GM18867 (cell line): ENCODE measurements at regions not wholly inside any gene's neighbourhood (a gene's known extent, or its start where the extent isn't known, plus 50 kb on each side); places are given as distances from the start of the nearest gene placed in this dataset.

Experiments
- ATAC-seq: cut with Tn5 transposase; IDR thresholded peaks from one replicate; pipeline ENCODE4 v1.9.1; 2021; ENCODE audit warnings: mild to moderate bottlenecking, moderate library complexity; ENCODE audit not compliant: unreplicated experiment

- ATAC-seq: no peak
These were observed 1691.5 kb downstream of the MAT2B start for GRCh38 chr5:165196961-165197360.

DNA sequence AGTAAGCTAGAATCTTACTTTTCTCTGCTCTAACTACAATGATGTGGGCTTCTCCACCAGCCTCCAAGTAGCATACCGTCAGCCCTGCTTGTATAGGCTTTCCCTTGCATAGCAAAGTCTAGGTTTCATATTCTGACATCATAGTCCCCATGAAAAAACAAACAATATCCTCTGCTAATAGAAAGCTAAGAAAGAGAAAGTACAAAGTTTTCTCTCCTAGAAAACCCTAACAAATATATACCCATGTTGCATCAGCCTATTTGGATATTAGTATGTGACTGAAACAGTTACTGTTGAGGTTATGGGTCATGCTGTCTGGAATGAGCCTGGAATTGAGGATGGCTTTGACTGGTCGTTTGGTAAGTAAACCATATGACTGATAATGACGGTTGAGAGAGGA lies 1696.0 kb downstream of the MAT2B start:
- ATAC-seq: no peak

- no peak for ATAC-seq
These were observed 1696.5 kb downstream of the MAT2B start for GRCh38 chr5:165201771-165202518.

DNA sequence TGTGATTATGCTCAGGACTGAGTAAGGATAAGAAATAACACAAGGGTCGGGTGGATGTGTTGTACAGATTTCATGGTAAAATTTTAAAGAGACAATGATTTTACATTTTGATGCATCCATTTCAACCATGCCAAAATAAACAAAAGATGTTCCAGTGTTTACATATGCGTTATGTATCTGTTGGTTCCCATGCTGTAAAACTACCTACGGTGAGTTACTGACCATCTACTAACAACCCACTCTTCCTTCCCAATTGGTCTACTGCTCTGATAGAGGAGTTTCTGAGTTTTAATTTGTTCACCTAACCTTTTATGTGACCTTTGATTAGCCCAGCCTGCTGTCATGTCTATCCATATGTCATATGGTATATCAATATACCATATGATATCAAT lies 1697.1 kb downstream of the MAT2B start:
- ATAC-seq: no peak

DNA sequence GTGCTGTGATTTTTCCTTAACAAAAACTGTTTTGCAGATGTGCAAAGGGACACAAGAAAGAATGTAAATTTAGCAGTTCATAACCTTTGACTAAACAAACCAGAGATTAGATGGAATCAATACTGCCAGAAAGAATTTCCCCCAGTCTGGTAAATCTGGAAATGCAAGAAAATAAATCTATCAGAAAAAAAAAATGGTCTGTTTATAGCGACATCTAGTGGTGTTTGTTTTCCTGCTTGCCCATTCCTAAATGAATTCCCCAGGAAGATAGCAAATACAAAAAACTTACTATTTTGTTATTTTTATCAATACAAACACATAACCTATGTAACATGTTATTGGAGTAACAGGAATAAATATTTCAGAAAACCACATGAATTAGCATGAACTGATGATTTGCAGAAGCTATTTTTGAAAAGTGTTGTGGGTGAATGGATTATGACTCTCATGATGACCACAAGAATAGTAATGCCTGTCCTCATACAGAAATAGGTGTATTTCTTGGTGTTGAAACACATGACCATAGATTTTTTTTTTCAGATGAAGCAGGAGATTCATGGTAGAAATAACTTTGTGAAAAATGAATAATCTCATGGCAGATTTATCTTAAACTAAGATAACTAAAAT lies 1703.8 kb downstream of the MAT2B start:
- no peak for ATAC-seq

- no peak for ATAC-seq
These were observed 1719.1 kb downstream of the MAT2B start for GRCh38 chr5:165224366-165225045.

DNA sequence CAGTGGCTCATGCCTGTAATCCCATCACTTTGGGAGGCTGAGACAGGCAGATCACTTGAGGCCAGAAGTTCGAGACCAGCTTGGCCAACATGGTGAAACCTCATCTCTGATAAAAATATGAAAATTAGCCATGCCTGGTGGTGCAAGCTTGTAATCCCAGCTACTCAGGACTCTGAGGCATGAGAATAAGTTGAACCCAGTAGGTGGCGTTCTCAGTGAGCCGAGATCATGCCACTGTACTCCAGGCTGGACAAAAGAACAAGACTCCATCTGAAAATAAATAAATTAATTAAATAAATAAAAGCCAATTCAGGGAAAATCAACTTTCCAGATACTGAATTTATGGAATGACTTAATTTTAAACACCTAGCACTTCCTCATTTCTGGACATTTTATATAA lies 1722.1 kb downstream of the MAT2B start:
- ATAC-seq: no peak

DNA sequence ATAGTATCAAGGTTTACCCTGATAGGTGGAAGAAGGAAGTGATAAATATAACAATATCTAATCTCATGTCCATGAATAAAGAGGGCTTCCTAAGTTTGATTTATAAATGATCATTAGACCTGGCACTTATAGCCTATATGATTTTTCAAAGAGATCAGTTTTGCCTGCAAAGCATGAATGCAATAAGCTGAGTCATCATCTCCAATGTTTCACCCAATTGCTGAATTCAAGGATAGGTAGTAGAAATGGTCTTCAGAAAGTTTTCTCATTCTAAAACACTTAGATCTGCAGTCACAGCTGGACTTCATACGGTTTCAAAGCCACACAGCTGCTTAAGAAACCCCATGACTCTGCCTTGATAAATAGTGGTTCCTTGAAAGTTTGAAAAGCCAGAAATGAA lies 1722.8 kb downstream of the MAT2B start:
- ATAC-seq: no peak

- no peak for ATAC-seq
These were observed 1726.5 kb downstream of the MAT2B start for GRCh38 chr5:165231821-165232508.

GRCh38 chr5:165232509-165233028 lies 1727.2 kb downstream of the MAT2B start:
- ATAC-seq: no peak

DNA sequence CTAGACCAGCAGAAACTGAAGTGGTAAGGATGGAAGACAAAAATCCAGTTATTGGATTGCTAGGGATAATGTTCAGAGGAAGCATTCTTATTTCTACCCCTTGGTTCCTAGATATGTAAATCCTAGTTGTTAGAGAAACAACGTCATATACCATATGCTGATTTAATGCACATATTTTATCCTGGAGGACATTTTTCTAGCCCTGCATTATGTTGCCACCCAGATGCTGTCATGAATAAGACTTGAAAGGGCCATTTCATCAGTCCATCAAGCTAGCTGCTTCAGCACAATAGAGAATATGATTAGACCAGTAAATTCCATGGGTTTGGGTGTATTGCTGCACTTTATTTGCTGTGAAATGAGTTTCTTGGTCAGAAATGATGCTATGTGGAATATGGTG lies 1736.4 kb downstream of the MAT2B start:
- ATAC-seq: no peak

DNA sequence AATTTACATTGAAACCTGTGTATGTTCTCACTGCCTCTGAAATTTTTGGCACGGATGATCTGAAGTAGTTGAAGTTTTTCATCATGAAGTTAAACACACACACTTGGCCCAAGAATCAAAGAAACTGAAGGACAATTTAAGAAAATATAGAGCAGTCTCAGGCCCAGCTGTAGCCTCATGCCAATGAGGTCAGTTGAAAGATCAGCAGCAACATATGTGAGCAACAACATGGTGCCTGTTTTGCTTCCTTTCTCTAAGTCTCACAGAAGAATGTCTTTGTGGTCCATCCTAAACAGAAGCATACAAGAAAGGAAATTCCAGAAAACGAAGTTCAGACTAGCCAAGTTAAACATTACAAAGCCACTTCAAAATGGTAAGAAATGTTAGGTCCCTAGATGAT lies 1737.2 kb downstream of the MAT2B start:
- no peak for ATAC-seq

DNA sequence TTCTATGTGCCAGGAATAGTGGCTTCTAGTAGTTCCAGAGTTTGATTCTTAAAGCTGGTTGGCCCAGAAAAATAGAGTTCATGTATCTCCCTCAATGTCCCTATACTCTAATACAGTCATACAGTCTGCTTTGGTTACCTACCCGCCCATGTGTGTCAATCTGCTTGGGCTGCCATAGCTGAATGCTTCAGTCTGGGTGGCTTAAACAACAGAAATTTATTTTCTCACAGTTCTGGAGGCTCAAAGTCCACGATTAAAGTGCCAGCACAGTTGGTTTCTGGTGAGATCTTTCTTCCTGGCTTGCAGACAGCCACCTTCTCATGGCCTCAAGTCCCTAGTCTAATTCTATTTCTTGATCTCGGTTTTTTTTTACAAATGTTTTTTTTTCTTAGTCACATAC lies 1739.0 kb downstream of the MAT2B start:
- no peak for ATAC-seq

DNA sequence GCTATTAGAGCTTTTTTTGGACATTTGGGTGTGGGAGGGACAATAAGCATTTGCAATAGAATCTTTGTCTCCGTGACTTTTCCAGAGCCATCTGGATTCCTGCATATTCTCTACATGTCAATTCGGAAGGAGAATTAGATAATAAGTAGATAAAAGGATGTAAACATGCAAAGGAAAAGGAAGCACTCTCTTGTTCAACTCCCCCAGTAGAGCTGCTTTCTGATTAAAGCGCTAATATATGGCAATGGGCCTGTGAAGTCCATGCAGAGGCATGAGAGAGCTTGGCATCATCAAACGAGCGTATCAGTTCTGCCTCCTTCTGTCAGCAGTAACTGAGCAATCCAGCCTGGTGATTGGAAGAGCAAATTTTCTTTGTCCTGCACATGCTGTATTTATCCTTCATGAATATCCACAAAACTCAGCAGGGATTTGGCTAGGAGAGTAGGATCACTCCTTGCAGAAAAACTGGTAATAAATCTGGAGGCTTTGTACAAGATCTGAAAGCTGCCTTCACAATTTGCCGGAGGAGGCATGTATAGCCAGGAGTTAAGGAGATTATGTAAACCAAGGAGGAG lies 1752.9 kb downstream of the MAT2B start:
- ATAC-seq: no peak

DNA sequence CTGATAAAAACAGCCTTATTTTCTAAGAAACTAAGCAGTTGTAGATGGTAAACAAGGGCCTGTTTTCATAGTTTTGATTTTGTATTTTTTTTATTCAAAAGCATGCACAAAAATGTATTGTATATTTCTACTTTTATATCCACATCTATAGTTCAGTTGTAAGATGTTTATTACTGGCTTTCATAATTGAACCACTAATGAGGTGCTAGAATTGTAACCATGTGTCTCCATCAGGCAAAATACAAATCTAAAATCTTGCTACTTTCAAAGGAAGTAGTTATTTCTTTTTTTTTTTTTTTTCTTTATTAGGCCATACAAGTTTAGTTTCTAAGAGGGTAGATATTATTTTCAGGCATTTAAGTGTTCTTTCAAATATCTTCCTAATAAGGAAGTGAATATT lies 1755.0 kb downstream of the MAT2B start:
- no peak for ATAC-seq

- ATAC-seq: no peak
These were observed 1758.1 kb downstream of the MAT2B start for GRCh38 chr5:165263536-165263935.

DNA sequence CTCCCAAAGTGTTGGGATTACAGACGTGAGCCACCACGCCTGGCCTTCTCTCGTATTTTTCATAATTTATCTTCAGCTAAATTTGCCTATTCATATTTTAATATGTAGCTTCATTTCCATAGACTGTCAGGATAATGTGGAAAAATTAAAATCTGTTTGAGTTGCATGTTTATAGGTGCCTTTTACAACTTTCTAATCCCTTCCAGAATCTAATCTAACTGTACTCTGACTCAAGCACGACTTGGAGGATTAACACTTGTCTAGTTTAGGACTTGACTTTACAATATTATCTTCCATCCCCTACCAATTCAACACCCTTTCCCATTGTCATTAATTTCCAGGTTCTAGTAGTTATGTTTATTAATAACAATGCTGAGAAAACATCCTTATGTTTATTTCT lies 1761.5 kb downstream of the MAT2B start:
- no peak for ATAC-seq

DNA sequence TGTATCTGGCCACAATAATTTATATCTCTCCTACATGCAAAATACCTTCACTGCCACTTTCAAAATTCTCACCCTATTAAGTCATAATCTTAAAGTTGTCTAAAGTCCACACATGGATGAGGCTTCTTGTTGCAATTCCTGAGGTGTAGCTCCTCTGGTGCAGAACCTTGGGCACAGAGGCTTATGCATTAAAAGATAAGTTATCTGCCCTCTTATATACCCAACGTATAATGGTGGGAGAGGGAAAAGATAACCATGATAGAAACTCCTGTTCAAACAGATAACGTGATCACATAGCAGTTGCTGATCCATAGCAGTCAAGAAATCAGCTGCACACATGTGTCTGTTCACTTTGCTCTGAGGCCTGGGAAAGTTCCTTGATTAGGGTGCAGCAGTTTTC lies 1767.0 kb downstream of the MAT2B start:
- ATAC-seq: no peak

GRCh38 chr5:165277661-165278060 lies 1772.2 kb downstream of the MAT2B start:
- no peak for ATAC-seq

- ATAC-seq: no peak
These were observed 1777.1 kb downstream of the MAT2B start for GRCh38 chr5:165282491-165282890.

- no peak for ATAC-seq
These were observed 1781.3 kb downstream of the MAT2B start for GRCh38 chr5:165286692-165287091.
